IMR-90 (cell line): ENCODE measurements at regions not wholly inside any gene's neighbourhood (a gene's known extent, or its start where the extent isn't known, plus 50 kb on each side); places are given as distances from the start of the nearest gene placed in this dataset.

Source experiments
- ATAC-seq: fragments of 200-7000 bp; cut with Tn5 transposase; 2 replicates; pipeline ENCODE4 v1.9.1; 2020; ENCODE audit warnings: low read depth, mild to moderate bottlenecking, moderate library complexity
- BruUV-seq: library from RNA; stranded (reverse); fragments of 400-500 nt; replicated peaks from 2 replicates; lab custom pipeline; 2021; lab: Mats Ljungman, UMichigan
- CTCF ChIA-PET: fragments of 300-600 bp; formaldehyde crosslinking; extraction: SDS; loops from one replicate; lab custom pipeline; 2021; ENCODE audit warnings: antibody characterized with exemption; lab: Yijun Ruan, JAX
- POLR2A ChIA-PET: fragments of 300-600 bp; sonication (Branson Sonifier 250); formaldehyde crosslinking; loops from one replicate; lab custom pipeline; 2022; ENCODE audit warnings: antibody characterized with exemption; ENCODE audit not compliant: unreplicated experiment; lab: Charles Lee
- DNase-seq: peaks from one replicate; pipeline ENCODE4 v3.0.0; 2013
- H2AFZ ChIP-seq: replicated peaks from 2 replicates; pipeline ENCODE3; 2013; ENCODE audit warnings: low read length, mild to moderate bottlenecking; ENCODE audit not compliant: poor library complexity
- H2AK5ac ChIP-seq: 2 replicates; pipeline ENCODE4 v1.6.1; 2013; ENCODE audit warnings: low read depth, low read length, inconsistent platforms
- H2AK9ac ChIP-seq: replicated peaks from 2 replicates; pipeline ENCODE3; 2013; ENCODE audit warnings: mild to moderate bottlenecking, low read depth, low read length, moderate library complexity; ENCODE audit not compliant: poor library complexity
- H2BK120ac ChIP-seq: 2 replicates; pipeline ENCODE4 v1.6.1; 2013; ENCODE audit warnings: low read depth, low read length, inconsistent platforms
- H2BK15ac ChIP-seq: 3 replicates; pipeline ENCODE4 v1.6.1; 2013; ENCODE audit warnings: low read depth, low read length, inconsistent platforms
- H2BK20ac ChIP-seq: 2 replicates; pipeline ENCODE4 v1.6.1; 2013; ENCODE audit warnings: low read depth, mild to moderate bottlenecking, inconsistent platforms, low read length, moderate library complexity
- H2BK5ac ChIP-seq: 2 replicates; pipeline ENCODE4 v1.6.1; 2013; ENCODE audit warnings: mild to moderate bottlenecking, low read depth, low read length, inconsistent platforms; ENCODE audit not compliant: poor library complexity, severe bottlenecking
- H3K14ac ChIP-seq: replicated peaks from 2 replicates; pipeline ENCODE4 v1.6.1; 2013; ENCODE audit warnings: low read depth, low read length, inconsistent platforms
- H3K18ac ChIP-seq: 2 replicates; pipeline ENCODE4 v1.6.1; 2013; ENCODE audit warnings: low read depth, low read length, control low read depth
- H3K23ac ChIP-seq: 2 replicates; pipeline ENCODE4 v1.6.1; 2013; ENCODE audit warnings: low read depth, low read length, inconsistent platforms
- H3K27ac ChIP-seq: 2 replicates; pipeline ENCODE4 v1.5.1; 2013; ENCODE audit warnings: mild to moderate bottlenecking, control low read depth, low read length; ENCODE audit not compliant: insufficient read depth
- H3K27me3 ChIP-seq: 2 replicates; pipeline ENCODE4 v1.6.1; 2013; ENCODE audit warnings: low read length; ENCODE audit not compliant: control insufficient read depth, insufficient read depth
- H3K36me3 ChIP-seq: 2 replicates; pipeline ENCODE4 v1.6.1; 2013; ENCODE audit warnings: low read length, mixed read lengths; ENCODE audit not compliant: control insufficient read depth, insufficient read depth
- H3K4ac ChIP-seq: 2 replicates; pipeline ENCODE4 v1.6.1; 2013; ENCODE audit warnings: low read depth, low read length, inconsistent platforms
- H3K4me1 ChIP-seq: 2 replicates; pipeline ENCODE4 v1.6.1; 2013; ENCODE audit warnings: low read length, mixed read lengths; ENCODE audit not compliant: control insufficient read depth, insufficient read depth
- H3K4me2 ChIP-seq: 2 replicates; pipeline ENCODE4 v1.6.1; 2013; ENCODE audit warnings: low read depth, mild to moderate bottlenecking, control low read depth, low read length, moderate library complexity
- H3K4me3 ChIP-seq: 2 replicates; pipeline ENCODE4 v1.5.1; 2013; ENCODE audit warnings: low read depth, mild to moderate bottlenecking, control low read depth, low read length, moderate library complexity; ENCODE audit not compliant: insufficient read depth
- H3K56ac ChIP-seq: 2 replicates; pipeline ENCODE4 v1.6.1; 2013; ENCODE audit warnings: low read length, inconsistent platforms; ENCODE audit not compliant: insufficient read depth; ENCODE audit errors: extremely low read depth
- H3K79me1 ChIP-seq, 2 experiments: 2 replicates each; pipeline ENCODE4 v1.6.1; 2013; ENCODE audit warnings: low read length in 2 of 2, inconsistent platforms in 1 of 2, low read depth in 1 of 2
- H3K9ac ChIP-seq: 2 replicates; pipeline ENCODE4 v1.6.1; 2013; ENCODE audit warnings: low read depth, low read length, control low read depth
- H3K9me1 ChIP-seq: 2 replicates; pipeline ENCODE4 v1.6.1; 2013; ENCODE audit warnings: low read length, inconsistent platforms; ENCODE audit not compliant: insufficient read depth
- H3K9me3 ChIP-seq: 2 replicates; pipeline ENCODE4 v1.6.1; 2013; ENCODE audit warnings: low read length; ENCODE audit not compliant: control insufficient read depth, insufficient read depth
- H4K20me1 ChIP-seq: 2 replicates; pipeline ENCODE4 v1.6.1; 2013; ENCODE audit warnings: low read length, inconsistent platforms; ENCODE audit not compliant: insufficient read depth
- H4K5ac ChIP-seq: 2 replicates; pipeline ENCODE4 v1.6.1; 2013; ENCODE audit warnings: mild to moderate bottlenecking, low read depth, low read length, control low read depth
- H4K8ac ChIP-seq, 2 experiments: 2 replicates each; pipeline ENCODE4 v1.6.1; 2013; ENCODE audit warnings: low read depth in 2 of 2, low read length in 2 of 2, control low read depth in 1 of 2, inconsistent platforms in 1 of 2
- H4K91ac ChIP-seq: 2 replicates; pipeline ENCODE4 v1.6.1; 2013; ENCODE audit warnings: low read depth, low read length, inconsistent platforms; ENCODE audit not compliant: insufficient read depth
- BHLHE40 ChIP-seq: fragments of 150-350 bp; IDR thresholded peaks from 2 replicates; pipeline ENCODE4 v1.6.1; 2016; ENCODE audit warnings: mild to moderate bottlenecking, low read depth, low read length
- CHD1 ChIP-seq: IDR thresholded peaks from 2 replicates; pipeline ENCODE4 v1.6.1; 2012; ENCODE audit warnings: low read depth, low read length, improper control_type of control experiment
- FOS ChIP-seq: fragments of 150-350 bp; IDR thresholded peaks from 2 replicates; pipeline ENCODE4 v1.6.1; 2016; ENCODE audit warnings: low read depth, low read length
- MAFK ChIP-seq: IDR thresholded peaks from 2 replicates; pipeline ENCODE4 v1.6.1; 2012; ENCODE audit warnings: low read depth, low read length, improper control_type of control experiment
- MAZ ChIP-seq: IDR thresholded peaks from 2 replicates; pipeline ENCODE4 v1.6.1; 2012; ENCODE audit warnings: low read depth, mild to moderate bottlenecking, low read length, improper control_type of control experiment, moderate library complexity, borderline replicate concordance
- NFE2L2 ChIP-seq: fragments of 150-350 bp; IDR thresholded peaks from 2 replicates; pipeline ENCODE4 v1.6.1; 2016; ENCODE audit warnings: low read depth, mild to moderate bottlenecking, low read length
- POLR2A ChIP-seq: IDR thresholded peaks from 2 replicates; pipeline ENCODE4 v1.6.1; 2012; ENCODE audit warnings: mild to moderate bottlenecking, low read depth, low read length
- RAD21 ChIP-seq: IDR thresholded peaks from 2 replicates; pipeline ENCODE4 v1.6.1; 2012; ENCODE audit warnings: low read length, improper control_type of control experiment
- RCOR1 ChIP-seq: IDR thresholded peaks from 2 replicates; pipeline ENCODE4 v1.6.1; 2012; ENCODE audit warnings: mild to moderate bottlenecking, low read length, improper control_type of control experiment; ENCODE audit not compliant: insufficient replicate concordance
- RFX5 ChIP-seq: IDR thresholded peaks from 2 replicates; pipeline ENCODE4 v1.8.0; 2012; ENCODE audit warnings: low read depth, mild to moderate bottlenecking, low read length, moderate library complexity
- SMC3 ChIP-seq: fragments of 150-350 bp; IDR thresholded peaks from 2 replicates; pipeline ENCODE4 v1.6.1; 2016; ENCODE audit warnings: low read depth, mild to moderate bottlenecking, antibody characterized with exemption, low read length, moderate library complexity
- USF2 ChIP-seq: fragments of 150-350 bp; IDR thresholded peaks from 2 replicates; pipeline ENCODE4 v1.6.1; 2017; ENCODE audit warnings: mild to moderate bottlenecking, antibody characterized with exemption, low read length, low read depth
- WGBS, 2 experiments: methylation state at CpG; one replicate each; pipeline versions ENCODE4 v1.1.5 to v1.1.7; 2013; ENCODE audit warnings: missing lambda C conversion rate in 2 of 2; ENCODE audit not compliant: insufficient read length in 1 of 2; ENCODE audit errors: extremely low coverage in 2 of 2; 5-methylcytosine and 5-hydroxymethylcytosine counted together
- dilution Hi-C: fragments of 300-500 bp; cut with HindIII; formaldehyde crosslinking; loops from one replicate; pipeline ENCODE4 v1.14.3; 2018; ENCODE audit warnings: low sequenced_read_pairs; ENCODE audit not compliant: unreplicated experiment
- in situ Hi-C: fragments of 300-500 bp; cut with MboI; formaldehyde crosslinking; loops from 3 replicates; pipeline ENCODE4 v1.14.3; 2019; ENCODE audit warnings: low sequenced_read_pairs, inconsistent platforms, mixed read lengths
- intact Hi-C: fragments of 100-400 bp; cut with micrococcal nuclease; formaldehyde crosslinking; loops from 2 replicates; pipeline ENCODE4 v1.10.0; 2022

- no peak overlapping the region for H3K4me3 ChIP-seq
- in situ Hi-C loops = no loop called here
- H3K36me3 ChIP-seq = no peaks in the 10 kb centered on the region
- BruUV-seq = no TSS peak
- no peak overlapping the region for H2BK15ac ChIP-seq
- no peak overlapping the region for H2AK9ac ChIP-seq
- no peak overlapping the region for H2AFZ ChIP-seq
- dilution Hi-C loops = no loop called here
- H4K91ac ChIP-seq = no peak overlapping the region
- H2AK5ac ChIP-seq = no peak overlapping the region
- H3K23ac ChIP-seq = no peak overlapping the region
- TF ChIP-seq SMC3 = no peak
- TF ChIP-seq RAD21 = no peak
- TF ChIP-seq MAFK = no peak
- TF ChIP-seq MAZ = no peak
- no peak for TF ChIP-seq NFE2L2
- no peak for TF ChIP-seq RCOR1
- TF ChIP-seq RFX5 = no peak
- no peak for TF ChIP-seq USF2
- TF ChIP-seq CHD1 = no peak
- no peak for TF ChIP-seq BHLHE40
- no peak for TF ChIP-seq POLR2A
- TF ChIP-seq FOS = no peak
- no peaks in the 10 kb centered on the region for H4K20me1 ChIP-seq
- no peak overlapping the region for H2BK20ac ChIP-seq
- H3K4me1 ChIP-seq = no peaks in the 10 kb centered on the region
- H3K18ac ChIP-seq = no peak overlapping the region
- no peaks in the 10 kb centered on the region for H3K9me3 ChIP-seq
- no peak overlapping the region for H3K56ac ChIP-seq
- ChIA-PET CTCF (interaction anchor here (0.9 kb wide), 1 partner anchor 14 kb away, joined by 3 read pairs; no protein-coding TSS in a partner anchor), POLR2A (no interaction called here)
- H3K14ac ChIP-seq = no peak overlapping the region
- no peak overlapping the region for H3K27ac ChIP-seq
- H3K27me3 ChIP-seq = peaks cover 9% of the 10 kb centered on the region
- no CpG with 5 or more reads among the region's 5 CpGs for WGBS, 2 experiments
- no peak overlapping the region for H3K9ac ChIP-seq
- no peak overlapping the region for H4K5ac ChIP-seq
- H3K79me1 ChIP-seq = no peaks in the 10 kb centered on the region
- no peak overlapping the region for H4K8ac ChIP-seq
- DNase-seq (no peak), ATAC-seq (no peak)
- no peak overlapping the region for H2BK5ac ChIP-seq
- no peak overlapping the region for H3K4me2 ChIP-seq
- H3K9me1 ChIP-seq = no peaks in the 10 kb centered on the region
- H3K4ac ChIP-seq = no peak overlapping the region
- H2BK120ac ChIP-seq = no peak overlapping the region
- intact Hi-C loops = no loop called here
Observed at GRCh38 chr16:49972280-49972679, 52.7 kb upstream of the CNEP1R1 start.
